Trophoblast cell (in vitro differentiated cells and primary cell): ENCODE measurements at regions not wholly inside any gene's neighbourhood (a gene's known extent, or its start where the extent isn't known, plus 50 kb on each side); places are given as distances from the start of the nearest gene placed in this dataset.

Experiments used
- DNase-seq, 2 donors: peaks; one replicate each; pipeline ENCODE4 v3.0.0-alpha.2; 2016
- H2AFZ ChIP-seq: 2 replicates; pipeline ENCODE4 v1.6.1; 2013; ENCODE audit warnings: low read length, moderate library complexity, mild to moderate bottlenecking; ENCODE audit not compliant: insufficient read depth, poor library complexity
- H2AK5ac ChIP-seq: 2 replicates; pipeline ENCODE4 v1.6.1; 2013; ENCODE audit warnings: mild to moderate bottlenecking, low read length
- H2BK120ac ChIP-seq: 2 replicates; pipeline ENCODE4 v1.6.1; 2013; ENCODE audit warnings: low read length, mild to moderate bottlenecking, moderate library complexity; ENCODE audit not compliant: insufficient read depth, poor library complexity
- H2BK12ac ChIP-seq: 2 replicates; pipeline ENCODE4 v1.6.1; 2013; ENCODE audit warnings: mild to moderate bottlenecking, low read length, moderate library complexity
- H2BK5ac ChIP-seq: 2 replicates; pipeline ENCODE4 v1.6.1; 2013; ENCODE audit warnings: low read length, low read depth, moderate library complexity, mild to moderate bottlenecking; ENCODE audit not compliant: poor library complexity
- H3K14ac ChIP-seq: 2 replicates; pipeline ENCODE4 v1.6.1; 2013; ENCODE audit warnings: mild to moderate bottlenecking, low read length
- H3K18ac ChIP-seq: 2 replicates; pipeline ENCODE4 v1.6.1; 2013; ENCODE audit warnings: mild to moderate bottlenecking, low read length
- H3K23ac ChIP-seq: 2 replicates; pipeline ENCODE4 v1.6.1; 2013; ENCODE audit warnings: low read length
- H3K27ac ChIP-seq: 2 replicates; pipeline ENCODE4 v1.5.1; 2013; ENCODE audit warnings: low read depth, mild to moderate bottlenecking, inconsistent platforms, low read length, moderate library complexity
- H3K27me3 ChIP-seq: 2 replicates; pipeline ENCODE4 v1.6.1; 2013; ENCODE audit warnings: inconsistent platforms, mild to moderate bottlenecking, low read length, moderate library complexity; ENCODE audit not compliant: insufficient read depth
- H3K36me3 ChIP-seq, 2 experiments: 1 replicate in 1 of 2; 2 replicates in 1 of 2; pipeline ENCODE4 v1.6.1; 2013; ENCODE audit warnings: low read length in 2 of 2, mild to moderate bottlenecking in 2 of 2, moderate library complexity in 1 of 2; ENCODE audit not compliant: insufficient read depth in 2 of 2, control insufficient read depth in 1 of 2
- H3K4ac ChIP-seq: 2 replicates; pipeline ENCODE4 v1.6.1; 2013; ENCODE audit warnings: low read depth, mild to moderate bottlenecking, low read length, moderate library complexity
- H3K4me1 ChIP-seq, 2 experiments: 1 replicate in 1 of 2; 2 replicates in 1 of 2; pipeline ENCODE4 v1.6.1; 2013; ENCODE audit warnings: low read length in 2 of 2, mild to moderate bottlenecking in 2 of 2, moderate library complexity in 1 of 2; ENCODE audit not compliant: insufficient read depth in 2 of 2, control insufficient read depth in 1 of 2
- H3K4me2 ChIP-seq: 2 replicates; pipeline ENCODE4 v1.6.1; 2013; ENCODE audit warnings: inconsistent platforms, mild to moderate bottlenecking, low read length, moderate library complexity
- H3K4me3 ChIP-seq: 2 replicates; pipeline ENCODE4 v1.5.1; 2013; ENCODE audit warnings: mild to moderate bottlenecking, low read depth, low read length, inconsistent platforms
- H3K79me1 ChIP-seq: one replicate; pipeline ENCODE4 v1.6.1; 2013; ENCODE audit warnings: low read length
- H3K79me2 ChIP-seq: 2 replicates; pipeline ENCODE4 v1.6.1; 2013; ENCODE audit warnings: low read length, mild to moderate bottlenecking; ENCODE audit not compliant: control insufficient read depth, insufficient read depth, poor library complexity
- H3K9ac ChIP-seq: 2 replicates; pipeline ENCODE4 v1.6.1; 2013; ENCODE audit warnings: mild to moderate bottlenecking, low read length
- H3K9me3 ChIP-seq: 2 replicates; pipeline ENCODE4 v1.6.1; 2013; ENCODE audit warnings: low read depth, mild to moderate bottlenecking, control low read depth, inconsistent platforms, low read length; ENCODE audit not compliant: insufficient read depth
- H4K12ac ChIP-seq: 2 replicates; pipeline ENCODE4 v1.6.1; 2013; ENCODE audit warnings: low read depth, mild to moderate bottlenecking, low read length, moderate library complexity
- H4K8ac ChIP-seq: 2 replicates; pipeline ENCODE4 v1.6.1; 2013; ENCODE audit warnings: low read depth, mild to moderate bottlenecking, low read length, moderate library complexity
- H4K91ac ChIP-seq: one replicate; pipeline ENCODE4 v1.6.1; 2013; ENCODE audit warnings: low read depth, mild to moderate bottlenecking, low read length, moderate library complexity
- WGBS: extraction: QIAGEN DNeasy Blood & Tissue Kit; methylation state at CpG from one replicate; pipeline ENCODE4 v1.1.7; 2013; ENCODE audit warnings: missing lambda C conversion rate; ENCODE audit not compliant: insufficient read length, insufficient coverage; ENCODE audit errors: extremely low coverage; 5-methylcytosine and 5-hydroxymethylcytosine counted together

GRCh38 chr1:80566123-80566522 is 1234.6 kb upstream of the ADGRL2 start:
- Histone ChIP-seq H2AK5ac (no peak overlapping the region), H3K23ac (no peak overlapping the region), H4K91ac (no peak overlapping the region), H3K9ac (no peak overlapping the region), H3K79me1 (no peaks in the 10 kb centered on the region), H4K8ac (no peak overlapping the region), H3K4me1 (no peaks in the 10 kb centered on the region), H3K27me3 (no peaks in the 10 kb centered on the region), H3K4me2 (no peak overlapping the region), H3K9me3 (no peaks in the 10 kb centered on the region), H4K12ac (no peak overlapping the region), H3K36me3 (no peaks in the 10 kb centered on the region), H3K4ac (no peak overlapping the region), H3K4me3 (no peak overlapping the region), H3K18ac (no peak overlapping the region), H3K79me2 (no peaks in the 10 kb centered on the region), H2BK5ac (no peak overlapping the region), H2AFZ (no peak overlapping the region), H2BK120ac (no peak overlapping the region), H2BK12ac (no peak overlapping the region), H3K27ac (no peak overlapping the region), H3K14ac (no peak overlapping the region)
- no peak for DNase-seq
- whole genome bisulfite sequencing, result no CpG with 5 or more reads among the region's 1 CpG

- Histone ChIP-seq H3K27me3 (no peaks in the 10 kb centered on the region), H3K4ac (no peak overlapping the region), H2BK5ac (no peak overlapping the region), H3K4me1 (no peaks in the 10 kb centered on the region), H4K8ac (no peak overlapping the region), H3K36me3 (no peaks in the 10 kb centered on the region), H2AK5ac (no peak overlapping the region), H3K27ac (no peak overlapping the region), H3K9ac (no peak overlapping the region), H3K23ac (no peak overlapping the region), H3K79me1 (no peaks in the 10 kb centered on the region), H3K9me3 (no peaks in the 10 kb centered on the region), H3K79me2 (no peaks in the 10 kb centered on the region), H3K14ac (no peak overlapping the region), H4K91ac (no peak overlapping the region), H4K12ac (no peak overlapping the region), H2BK12ac (no peak overlapping the region), H3K4me2 (no peak overlapping the region), H2BK120ac (no peak overlapping the region), H3K4me3 (no peak overlapping the region), H3K18ac (no peak overlapping the region), H2AFZ (no peak overlapping the region)
- no CpG with 5 or more reads among the region's 1 CpG for WGBS
- no peak for DNase-seq
These were observed 1235.3 kb upstream of the ADGRL2 start for GRCh38 chr1:80565406-80565805.

- Histone ChIP-seq H3K79me2 (no peaks in the 10 kb centered on the region), H3K9me3 (no peaks in the 10 kb centered on the region)
- no CpG with 5 or more reads among the region's 1 CpG for WGBS
These were observed 1258.5 kb upstream of the ADGRL2 start for GRCh38 chr1:80542231-80542630.

GRCh38 chr1:80540596-80540995 is 1260.1 kb upstream of the ADGRL2 start:
- no peak overlapping the region for H3K4me2 ChIP-seq
- DNase-seq, result peak; percentile 9 to 67
- no peak overlapping the region for H3K23ac ChIP-seq
- H3K79me2 ChIP-seq, result no peaks in the 10 kb centered on the region
- H3K4me1 ChIP-seq, result no peaks in the 10 kb centered on the region
- H2AFZ ChIP-seq, result no peak overlapping the region
- no peak overlapping the region for H3K14ac ChIP-seq
- no peak overlapping the region for H3K4me3 ChIP-seq
- H3K27me3 ChIP-seq, result no peaks in the 10 kb centered on the region
- no peaks in the 10 kb centered on the region for H3K36me3 ChIP-seq
- no peak overlapping the region for H2BK120ac ChIP-seq
- H3K4ac ChIP-seq, result no peak overlapping the region
- H4K12ac ChIP-seq, result no peak overlapping the region
- H4K91ac ChIP-seq, result no peak overlapping the region
- no peak overlapping the region for H4K8ac ChIP-seq
- no peak overlapping the region for H3K27ac ChIP-seq
- no peak overlapping the region for H2BK12ac ChIP-seq
- WGBS, result no CpG with 5 or more reads among the region's 1 CpG
- H3K9ac ChIP-seq, result no peak overlapping the region
- no peak overlapping the region for H2AK5ac ChIP-seq
- no peaks in the 10 kb centered on the region for H3K79me1 ChIP-seq
- H3K9me3 ChIP-seq, result no peaks in the 10 kb centered on the region
- no peak overlapping the region for H2BK5ac ChIP-seq
- H3K18ac ChIP-seq, result no peak overlapping the region

More at GRCh38 chr1:80542231-80542630, 1258.5 kb upstream of the ADGRL2 start:
- Histone ChIP-seq H4K8ac (no peak overlapping the region), H4K12ac (no peak overlapping the region), H3K36me3 (no peaks in the 10 kb centered on the region), H3K4me1 (no peaks in the 10 kb centered on the region), H3K23ac (no peak overlapping the region), H2AK5ac (no peak overlapping the region), H3K4me2 (no peak overlapping the region), H4K91ac (no peak overlapping the region), H3K79me1 (no peaks in the 10 kb centered on the region), H3K27ac (no peak overlapping the region), H2BK5ac (no peak overlapping the region), H2BK120ac (no peak overlapping the region), H2BK12ac (no peak overlapping the region), H3K4me3 (no peak overlapping the region), H3K18ac (no peak overlapping the region), H3K27me3 (no peaks in the 10 kb centered on the region), H3K9ac (no peak overlapping the region), H3K14ac (no peak overlapping the region), H2AFZ (no peak overlapping the region), H3K4ac (no peak overlapping the region)
- peak in 1 of 2 donors; percentile 48 for DNase-seq
